ENCODE measurements at regions not wholly inside any gene's neighbourhood (a gene's known extent, or its start where the extent isn't known, plus 50 kb on each side); places are given as distances from the start of the nearest gene placed in this dataset.

GRCh38 chr9:105064248-105065097 lies 136.5 kb upstream of the ABCA1 start:
- no peak for ATAC-seq
- no peak for DNase-seq

GRCh38 chr9:105065098-105066088 lies 137.4 kb upstream of the ABCA1 start:
- DNase-seq, result no peak
- ATAC-seq, result no peak

- DNase-seq, result no peak
These were observed 138.4 kb upstream of the ABCA1 start for GRCh38 chr9:105066275-105066865.

GRCh38 chr9:105067895-105068580 lies 140.1 kb upstream of the ABCA1 start:
- ATAC-seq, result no peak
- DNase-seq, result no peak

More at GRCh38 chr9:105066275-105066865, 138.4 kb upstream of the ABCA1 start:
- no peak for ATAC-seq

- ATAC-seq, result no peak
- DNase-seq, result no peak
These were observed 141.3 kb upstream of the ABCA1 start for GRCh38 chr9:105069285-105069684.

- ATAC-seq (no peak), DNase-seq (no peak)
These were observed 141.7 kb upstream of the ABCA1 start for GRCh38 chr9:105069696-105070095.

- DNase-seq (no peak), ATAC-seq (no peak)
These were observed 142.2 kb upstream of the ABCA1 start for GRCh38 chr9:105070176-105070575.

GRCh38 chr9:105072476-105072875 lies 144.5 kb upstream of the ABCA1 start:
- no peak for ATAC-seq
- no peak for DNase-seq

- ATAC-seq, result no peak
- no peak for DNase-seq
These were observed 145.2 kb upstream of the ABCA1 start for GRCh38 chr9:105073147-105073546.

- no peak for ATAC-seq
- no peak for DNase-seq
These were observed 146.5 kb upstream of the ABCA1 start for GRCh38 chr9:105074491-105074890.

- ATAC-seq (no peak), DNase-seq (no peak)
These were observed 148.8 kb upstream of the ABCA1 start for GRCh38 chr9:105076729-105077128.

GRCh38 chr9:105079457-105079856 lies 151.5 kb upstream of the ABCA1 start:
- DNase-seq (no peak), ATAC-seq (no peak)

- no peak for DNase-seq
- no peak for ATAC-seq
These were observed 154.9 kb upstream of the ABCA1 start for GRCh38 chr9:105082843-105083242.

- ATAC-seq, result no peak
- no peak for DNase-seq
These were observed 155.3 kb upstream of the ABCA1 start for GRCh38 chr9:105083256-105083655.

GRCh38 chr9:105087910-105088898 lies 156.2 kb upstream of the SLC44A1 start:
- DNase-seq (no peak), ATAC-seq (no peak)

GRCh38 chr9:105089874-105090273 lies 154.6 kb upstream of the SLC44A1 start:
- ATAC-seq, result no peak
- no peak for DNase-seq

GRCh38 chr9:105091004-105091640 lies 153.3 kb upstream of the SLC44A1 start:
- DNase-seq, result no peak
- ATAC-seq, result no peak

- DNase-seq (no peak), ATAC-seq (no peak)
These were observed 150.8 kb upstream of the SLC44A1 start for GRCh38 chr9:105093685-105094084.

- ATAC-seq (no peak), DNase-seq (no peak)
These were observed 146.1 kb upstream of the SLC44A1 start for GRCh38 chr9:105098370-105098769.

GRCh38 chr9:105103776-105104175 lies 140.7 kb upstream of the SLC44A1 start:
- no peak for ATAC-seq
- DNase-seq, result no peak

All from stimulated activated naive CD8-positive, alpha-beta T cell treated with anti-CD3 and anti-CD28 coated beads, Interleukin-15, Interleukin-2, amounts not matched to agents 100 U/mL and 50 U/mL, for 24 hours (primary cell).